GM04504 (cell line): ENCODE measurements at regions not wholly inside any gene's neighbourhood (a gene's known extent, or its start where the extent isn't known, plus 50 kb on each side); places are given as distances from the start of the nearest gene placed in this dataset.
"Not testable (repeated sequence)": the region's sequence is repeated elsewhere in the genome, so short reads cannot be mapped to it uniquely, and the experiment has no call there.

Experiments used
- DNase-seq: peaks from one replicate; pipeline ENCODE4 v3.0.0-alpha.2; 2012; ENCODE audit warnings: low read depth

DNA sequence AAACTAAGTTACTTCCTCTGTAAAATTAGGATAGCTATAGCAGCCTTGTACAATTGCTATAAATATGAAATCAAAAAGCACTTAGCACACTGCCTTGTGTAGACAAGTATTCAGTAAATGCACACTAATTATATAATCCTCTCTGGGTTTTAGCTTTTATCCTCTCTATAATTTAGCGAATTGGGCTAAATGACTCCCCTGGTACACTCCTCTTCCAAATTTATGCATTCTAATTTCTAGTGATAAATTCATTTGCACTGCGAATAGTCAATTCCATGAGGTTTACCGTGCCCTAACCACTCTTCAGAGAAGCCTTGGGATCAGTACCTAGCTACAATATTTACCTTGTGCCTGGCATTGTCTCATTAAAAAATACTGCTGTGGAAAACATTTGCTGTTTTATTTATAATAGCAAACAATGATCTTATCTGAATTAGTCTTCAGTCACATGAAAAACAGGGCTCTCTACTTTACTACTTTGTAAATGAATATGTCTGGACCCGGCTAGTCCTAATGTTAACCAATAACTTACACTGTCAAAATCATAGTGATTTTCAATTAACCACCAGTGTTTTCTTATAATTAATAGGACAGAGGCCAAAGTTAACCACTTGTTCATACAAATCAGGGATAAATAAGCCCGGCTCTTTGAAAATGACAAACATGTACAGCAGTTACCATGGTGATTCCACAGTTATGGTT lies 577.9 kb downstream of the IPMK start:
- DNase-seq = no peak

DNA sequence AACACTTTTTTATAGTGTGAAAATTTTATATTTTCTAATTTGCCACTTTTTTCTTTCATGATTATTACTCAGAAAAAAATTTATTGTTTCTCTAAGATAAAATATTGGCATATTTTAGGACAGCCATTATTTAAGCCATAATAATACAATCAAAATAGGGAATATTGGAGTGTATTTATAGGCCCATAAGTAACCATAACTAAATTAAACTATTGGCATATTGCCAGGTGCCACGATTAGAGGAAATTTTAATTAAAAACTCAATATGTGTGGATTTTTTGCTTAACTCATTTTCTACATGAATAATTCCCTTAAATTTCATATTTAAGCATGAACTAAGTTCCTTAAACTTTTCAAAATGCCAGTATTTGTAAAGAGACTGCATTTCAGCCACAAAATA lies 587.8 kb downstream of the IPMK start:
- DNase-seq = no peak

DNA sequence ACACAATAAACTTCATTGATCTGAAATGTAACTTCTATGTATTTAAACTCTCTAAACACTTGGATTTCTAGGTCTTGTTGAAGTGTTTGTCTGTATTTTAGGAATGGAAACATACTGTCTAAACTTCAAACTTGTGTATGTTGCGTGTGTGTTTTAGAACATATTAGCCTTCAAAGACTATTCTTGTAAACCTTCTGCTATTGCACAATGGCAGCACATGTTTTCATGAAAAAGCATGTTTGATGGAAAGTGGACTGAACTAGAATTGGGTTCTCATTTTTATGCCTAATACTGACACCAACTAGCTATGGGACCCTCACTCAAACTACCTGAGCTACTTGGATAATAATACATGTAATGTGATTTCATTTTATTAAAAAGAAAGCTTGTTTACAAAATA lies 592.6 kb downstream of the IPMK start:
- no peak for DNase-seq

DNA sequence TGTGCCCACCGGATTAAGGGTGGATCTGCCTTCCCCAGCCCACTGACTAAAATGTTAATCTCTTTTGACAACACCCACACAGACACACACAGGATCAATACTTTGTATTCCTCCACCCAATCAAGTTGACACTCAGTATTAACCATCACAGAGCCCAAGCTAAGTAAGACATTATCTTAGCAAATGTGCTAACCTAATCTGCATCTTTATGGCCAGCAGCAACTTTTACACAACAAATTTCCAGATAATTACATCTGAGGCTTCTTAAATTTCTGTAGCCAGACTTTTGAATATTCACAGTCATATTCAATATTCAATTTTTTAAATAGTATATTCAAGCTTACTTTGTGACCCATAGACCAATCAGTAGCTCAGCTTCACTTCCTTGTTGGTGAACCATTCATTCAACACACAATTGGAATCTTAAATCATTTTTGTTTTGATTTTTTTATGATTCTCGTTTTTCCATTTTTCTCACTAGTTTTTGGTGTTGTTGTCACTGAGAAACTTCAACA lies 594.2 kb downstream of the IPMK start:
- DNase-seq = no peak

DNA sequence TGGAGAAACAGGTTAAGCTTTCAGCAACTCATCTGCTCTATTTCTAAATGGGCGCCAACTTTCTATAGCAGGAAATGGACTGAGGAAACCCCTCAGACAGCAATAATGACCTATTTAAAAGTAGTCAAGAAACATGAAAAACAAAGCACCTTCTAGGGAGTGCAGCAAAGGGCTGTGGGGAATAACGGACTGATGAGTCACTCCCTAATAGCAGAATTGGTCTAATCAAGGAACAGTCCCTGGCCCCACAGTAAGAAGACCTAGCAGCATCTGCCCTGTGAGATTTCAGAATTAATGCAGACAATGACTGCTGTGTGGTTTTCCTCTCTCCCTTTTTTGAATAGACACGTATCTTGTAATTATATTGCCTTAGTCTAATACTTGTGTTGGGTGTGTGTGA lies 602.9 kb downstream of the IPMK start:
- DNase-seq = no peak

DNA sequence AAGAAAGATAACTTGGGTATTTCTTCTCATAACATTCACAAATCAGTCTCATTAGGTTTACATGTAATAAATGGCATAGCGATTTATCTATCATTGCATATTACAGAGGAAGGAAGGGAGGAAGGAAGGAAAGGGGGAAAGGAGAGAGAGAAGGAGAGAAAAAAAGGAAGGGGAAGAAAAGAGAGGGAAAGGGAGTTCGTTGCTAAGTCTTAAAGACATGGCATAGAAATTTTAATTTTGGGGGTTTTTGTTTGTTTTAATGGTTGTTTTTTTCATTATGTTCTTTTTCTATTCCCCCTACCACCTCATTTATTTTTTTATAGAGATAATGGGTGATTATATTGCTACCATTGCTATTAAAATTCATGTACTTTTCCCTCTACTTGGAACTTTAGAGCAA lies 604.3 kb downstream of the IPMK start:
- no peak for DNase-seq

DNA sequence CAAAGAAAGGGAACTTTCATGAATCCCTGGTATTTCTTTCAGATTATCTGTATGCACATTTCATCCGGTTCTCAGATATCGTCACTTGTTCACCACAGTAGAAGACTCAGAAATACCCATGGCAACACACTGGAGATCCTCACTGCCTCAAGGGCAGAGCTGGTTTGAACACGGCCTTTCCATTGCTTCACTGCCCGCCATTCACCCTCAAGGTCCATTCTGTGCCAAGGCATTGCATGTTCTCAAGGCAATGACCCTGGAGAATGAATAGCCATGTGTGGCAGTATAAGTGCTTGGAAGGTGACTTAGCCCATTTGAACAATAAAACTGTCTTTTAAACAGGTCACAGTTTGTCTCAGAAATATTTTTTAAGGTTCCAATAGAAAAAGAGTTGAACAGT lies 606.5 kb downstream of the IPMK start:
- DNase-seq = no peak

DNA sequence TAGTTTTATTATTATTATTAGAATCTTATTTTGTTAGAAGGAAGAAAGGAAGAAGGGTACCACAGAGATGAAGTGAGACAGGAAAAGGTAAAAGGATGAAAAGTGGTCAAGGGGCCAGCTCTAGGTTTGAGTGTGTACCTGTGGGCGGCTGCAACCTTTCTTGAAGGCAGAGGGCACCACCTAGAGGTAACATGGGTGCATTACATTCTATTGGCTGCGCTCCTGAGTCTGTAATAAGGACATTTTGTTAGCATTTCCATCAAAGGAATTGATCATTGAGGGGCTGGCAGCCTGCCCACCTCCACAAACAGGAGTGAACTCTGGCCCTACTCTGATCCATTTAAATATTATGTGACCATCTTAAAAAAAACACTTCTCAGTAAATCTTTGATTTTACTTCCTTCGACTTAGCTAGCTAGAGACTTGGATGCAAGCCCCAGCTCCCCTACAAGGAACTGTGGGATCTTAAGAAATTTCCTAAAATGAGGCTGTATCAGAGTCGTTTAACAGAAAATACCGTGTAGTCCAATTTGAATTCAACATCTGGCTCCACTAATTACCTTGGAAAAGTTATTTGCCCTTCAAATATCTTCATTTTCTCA lies 610.4 kb downstream of the IPMK start:
- DNase-seq = peak; percentile 15

DNA sequence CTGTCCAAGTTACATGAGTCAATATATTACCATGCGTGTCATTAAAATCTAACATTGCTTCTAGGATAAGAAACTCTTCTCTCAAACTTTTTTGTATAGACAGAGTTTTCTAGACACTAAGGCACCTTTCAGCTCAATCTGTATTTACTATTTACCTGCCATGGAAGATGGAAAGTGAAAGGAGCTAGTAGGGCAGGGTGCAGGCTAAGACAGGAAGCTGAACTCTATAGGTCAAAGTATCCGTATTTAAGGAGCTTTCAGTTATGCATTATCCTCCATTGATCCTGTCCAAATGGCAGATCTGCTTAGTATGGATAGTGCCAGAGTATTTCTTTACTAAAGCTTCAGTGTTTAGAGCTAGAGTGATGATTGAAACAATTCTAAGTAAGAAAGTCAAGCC lies 612.8 kb downstream of the IPMK start:
- no peak for DNase-seq

DNA sequence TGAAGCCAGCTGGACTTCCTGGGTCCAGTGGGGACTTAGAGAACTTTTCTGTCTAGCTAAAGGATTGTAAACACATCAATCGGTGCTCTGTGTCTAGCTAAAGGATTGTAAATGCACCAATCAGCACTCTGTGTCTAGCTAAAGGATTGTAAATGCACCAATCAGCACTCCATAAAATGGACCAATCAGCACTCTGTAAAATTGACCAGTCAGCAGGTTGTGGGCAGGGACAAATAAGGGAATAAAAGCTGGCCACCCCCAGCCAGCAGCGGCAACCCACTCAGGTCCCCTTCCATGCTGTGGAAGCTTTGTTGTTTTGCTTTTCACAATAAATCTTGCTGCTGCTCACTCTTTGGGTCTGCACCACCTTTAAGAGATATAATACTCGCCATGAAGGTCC lies 622.6 kb downstream of the IPMK start:
- not testable (repeated sequence) for DNase-seq

DNA sequence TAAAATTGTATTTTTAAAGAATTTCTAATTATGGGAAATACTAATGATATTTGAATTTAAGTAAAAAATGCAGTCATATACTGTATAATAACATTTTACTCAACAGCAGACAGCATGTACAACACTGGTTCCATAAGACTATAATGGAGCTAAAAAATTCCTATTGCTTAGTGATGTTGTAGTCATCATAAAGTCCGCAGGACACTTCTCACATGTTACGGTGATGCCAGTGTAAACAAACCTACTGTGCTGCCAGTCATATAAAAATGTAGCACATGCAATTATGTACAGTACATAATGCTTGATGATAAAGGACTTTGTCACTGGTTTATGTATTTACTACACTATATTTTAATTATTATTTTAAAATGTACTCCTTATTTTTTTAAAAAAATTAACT lies 629.3 kb downstream of the IPMK start:
- no peak for DNase-seq

DNA sequence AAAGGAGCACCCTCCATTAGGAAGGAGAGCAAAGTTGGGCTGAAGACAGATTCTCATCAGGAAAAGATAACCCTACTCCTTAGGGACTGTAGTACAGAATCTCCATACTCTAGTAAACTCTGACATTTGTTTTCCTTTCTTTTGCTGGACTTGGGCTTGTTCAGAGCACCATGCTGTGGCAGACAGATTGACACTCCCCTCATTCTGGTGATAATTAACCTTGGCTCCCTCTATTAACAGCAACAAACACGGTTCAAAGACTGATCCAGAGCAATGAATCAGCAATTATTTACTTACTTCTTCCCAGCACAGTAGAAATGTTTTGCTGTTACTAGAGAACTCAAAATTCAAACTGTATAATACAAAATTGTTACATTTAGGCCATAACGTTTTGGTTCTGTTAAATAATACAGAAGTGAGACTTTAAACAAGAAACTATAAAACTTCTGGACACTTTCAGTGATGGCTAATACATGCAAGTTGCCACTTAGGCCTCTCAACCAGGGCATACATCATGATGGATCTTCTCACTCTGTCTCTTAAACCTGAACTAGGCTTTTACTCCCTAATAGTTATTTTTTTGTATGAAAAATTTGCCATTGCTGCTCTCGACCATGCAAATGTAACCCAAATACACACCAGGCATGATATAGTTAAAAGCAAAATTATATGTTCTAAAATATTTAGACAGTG lies 639.0 kb downstream of the IPMK start:
- no peak for DNase-seq

DNA sequence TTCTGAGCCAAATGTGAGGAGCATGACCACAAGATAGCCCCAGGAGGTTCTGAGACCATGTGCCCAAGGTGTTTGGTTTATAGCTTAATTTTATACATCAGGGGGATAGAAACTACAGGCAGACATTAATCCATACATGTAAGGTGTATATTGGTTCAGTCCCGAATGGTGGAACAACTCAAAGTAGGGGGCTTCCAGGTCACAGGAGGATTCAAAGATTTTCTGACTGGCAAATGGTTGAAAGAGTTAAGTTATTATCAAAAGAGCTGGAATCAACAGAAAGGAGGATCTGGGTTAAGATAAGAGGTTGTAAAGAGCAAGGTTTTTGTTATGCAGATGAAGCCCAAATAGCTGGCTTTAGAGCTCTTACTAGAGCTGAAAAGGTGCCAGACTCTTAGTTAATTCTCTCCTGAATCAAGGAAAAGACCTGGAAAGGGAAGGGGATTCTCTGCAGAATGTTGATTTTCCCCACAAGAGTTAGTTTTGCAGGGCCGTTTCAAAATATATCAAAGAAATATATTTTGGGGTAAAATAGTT lies 640.0 kb downstream of the IPMK start:
- no peak for DNase-seq

DNA sequence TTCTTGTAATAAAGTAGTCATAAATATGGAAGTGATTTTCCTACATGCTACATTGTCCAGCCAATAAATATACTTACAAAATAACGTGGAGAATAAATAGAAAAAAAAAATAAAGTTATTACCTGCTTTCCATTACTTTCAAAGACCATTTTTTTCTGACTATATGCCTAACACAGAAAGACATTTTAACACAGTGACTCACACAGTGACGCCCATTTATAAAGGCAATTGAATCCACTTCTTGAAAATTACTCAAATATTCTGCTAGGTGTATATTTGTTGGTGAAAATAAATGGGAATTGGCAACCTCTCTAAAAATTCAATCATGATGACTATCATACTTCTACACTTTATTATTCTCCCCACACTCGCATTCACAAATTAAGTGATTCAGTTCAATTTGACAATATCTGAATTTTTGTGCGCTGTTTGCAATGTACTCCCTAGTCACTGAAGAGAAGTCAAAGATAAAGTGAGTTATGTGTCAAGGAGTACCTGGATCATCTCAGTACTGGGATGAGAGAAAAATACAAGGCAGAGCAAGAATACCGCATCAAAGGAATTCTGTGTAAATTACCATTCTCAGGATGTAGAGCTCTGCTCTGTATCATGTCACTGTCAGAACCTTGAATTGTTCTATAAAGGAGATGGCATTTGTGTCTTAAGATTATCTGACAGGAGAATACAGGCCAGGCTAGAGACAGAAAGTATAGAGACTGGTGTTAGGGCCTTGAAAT lies 642.7 kb downstream of the IPMK start:
- DNase-seq = no peak

DNA sequence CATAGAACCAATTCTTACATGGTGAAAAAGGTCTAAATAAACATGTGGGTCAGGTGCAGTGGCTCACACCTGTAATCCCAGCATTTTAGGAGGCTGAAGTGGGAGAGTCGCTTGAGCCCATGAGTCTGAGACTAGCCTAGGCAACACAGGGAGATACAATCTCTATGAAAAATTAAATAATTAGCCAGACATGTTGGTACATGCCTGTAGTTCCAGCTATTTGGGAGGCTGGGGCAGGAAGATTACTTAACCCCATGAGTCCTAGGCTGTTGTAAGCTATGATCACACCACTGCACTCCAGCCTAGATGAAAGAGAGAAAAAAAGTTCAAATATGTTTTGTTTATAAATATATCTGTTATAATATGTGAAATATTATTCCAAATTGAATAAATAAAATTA lies 643.6 kb downstream of the IPMK start:
- no peak for DNase-seq

DNA sequence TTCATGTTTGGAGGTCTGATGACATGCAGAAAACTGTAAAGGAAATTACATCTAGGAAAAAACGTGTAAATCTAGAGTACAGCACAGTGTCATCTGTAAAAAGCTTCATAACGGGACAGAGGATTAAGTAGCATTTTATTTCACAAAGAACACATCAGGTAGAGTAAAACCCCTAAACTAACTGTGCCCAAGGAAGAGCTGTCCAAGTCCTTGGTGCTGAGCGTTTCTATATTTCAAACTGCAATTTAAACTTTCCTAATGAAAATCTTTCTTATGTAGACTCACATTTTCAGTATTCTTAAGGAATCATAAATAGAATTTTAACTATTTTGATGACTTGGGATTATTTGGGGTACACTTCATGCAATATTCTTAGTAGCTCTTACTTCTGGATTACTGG lies 646.2 kb downstream of the IPMK start:
- no peak for DNase-seq

DNA sequence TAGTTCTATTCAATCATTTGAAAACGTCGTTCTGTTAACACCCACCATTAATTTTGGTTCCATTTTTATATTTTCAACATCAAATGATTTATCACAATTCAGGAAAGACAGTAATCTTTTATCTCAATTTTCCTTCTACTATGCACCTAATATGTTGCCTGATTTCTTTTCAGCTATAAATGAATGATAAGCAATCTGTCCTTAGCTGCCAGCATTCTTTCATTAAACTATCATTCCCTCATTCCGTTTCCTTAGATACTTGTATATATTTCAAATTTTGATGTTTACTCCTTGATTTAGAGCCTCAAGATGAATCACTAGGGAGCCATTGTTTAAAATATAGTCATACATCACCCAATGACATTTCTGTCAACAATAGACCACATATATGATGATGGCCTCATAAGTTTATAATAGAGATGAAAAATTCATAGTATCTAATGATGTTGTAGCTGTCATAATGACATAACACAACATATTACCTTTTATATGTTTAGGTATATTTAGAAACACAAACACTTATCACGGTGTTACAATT lies 661.7 kb downstream of the IPMK start:
- DNase-seq = no peak

DNA sequence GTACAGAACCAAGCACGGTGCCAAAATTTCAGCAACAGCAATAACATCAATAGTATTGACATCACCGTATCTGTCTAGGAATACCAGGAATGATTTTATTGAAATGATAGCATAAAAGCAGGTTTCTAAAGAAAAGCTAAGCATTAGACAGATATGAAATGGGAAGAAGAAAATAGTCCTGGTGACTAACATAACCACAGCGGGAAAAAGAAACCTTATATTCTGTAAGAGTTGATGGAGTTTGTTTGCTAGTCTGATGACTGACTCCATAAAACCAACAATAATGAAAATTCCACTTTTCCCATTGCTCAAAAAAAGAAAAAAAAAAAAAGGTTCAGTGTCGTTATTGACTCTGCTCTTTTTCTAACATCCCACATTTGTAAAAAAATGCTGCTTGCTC lies 668.3 kb downstream of the IPMK start:
- DNase-seq = no peak

DNA sequence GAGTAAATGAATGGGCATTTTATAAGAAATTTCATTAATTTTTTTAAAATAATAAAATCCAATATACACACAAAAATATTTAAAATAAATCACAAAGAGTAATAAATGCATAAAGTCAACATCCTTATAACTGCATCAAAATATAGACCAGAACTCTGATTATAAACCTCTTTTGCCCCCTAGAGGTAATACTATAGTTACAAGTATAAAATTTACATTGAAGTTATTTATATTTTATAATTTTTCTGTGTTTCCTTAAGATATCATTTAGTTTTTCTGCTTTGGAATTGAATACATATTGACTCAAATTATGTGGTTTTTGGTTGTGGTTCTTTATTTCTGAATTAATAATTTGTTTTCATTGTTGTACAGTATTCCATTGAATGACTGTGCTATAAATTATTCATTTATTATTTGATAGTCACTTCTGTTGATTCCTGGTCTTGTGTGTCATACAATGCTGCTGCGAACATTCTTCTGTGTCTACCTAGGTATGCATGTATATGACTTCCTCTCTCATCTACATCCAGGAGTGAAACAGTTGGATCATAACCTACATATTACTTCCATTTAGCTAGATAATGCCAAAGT lies 673.6 kb downstream of the IPMK start:
- no peak for DNase-seq

DNA sequence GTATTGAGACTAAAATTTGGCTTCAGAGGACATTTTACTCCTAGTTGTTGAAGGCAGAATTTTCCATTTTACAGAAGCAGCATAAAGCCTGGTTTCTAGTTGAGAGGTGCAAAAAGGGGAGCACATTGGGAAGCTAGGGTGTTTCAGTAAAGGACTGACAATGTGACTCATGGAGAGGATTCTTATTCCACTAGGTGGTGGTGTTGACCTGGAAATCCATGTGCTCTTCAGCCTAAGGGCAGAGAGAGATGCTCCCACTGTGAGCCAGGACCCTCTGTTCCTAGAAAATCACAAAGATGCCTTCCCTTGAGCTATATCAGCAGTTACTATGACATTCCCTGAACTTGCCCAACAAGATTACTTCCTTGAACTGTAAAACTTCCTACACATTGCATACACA lies 687.8 kb downstream of the IPMK start:
- DNase-seq = peak; percentile 11

DNA sequence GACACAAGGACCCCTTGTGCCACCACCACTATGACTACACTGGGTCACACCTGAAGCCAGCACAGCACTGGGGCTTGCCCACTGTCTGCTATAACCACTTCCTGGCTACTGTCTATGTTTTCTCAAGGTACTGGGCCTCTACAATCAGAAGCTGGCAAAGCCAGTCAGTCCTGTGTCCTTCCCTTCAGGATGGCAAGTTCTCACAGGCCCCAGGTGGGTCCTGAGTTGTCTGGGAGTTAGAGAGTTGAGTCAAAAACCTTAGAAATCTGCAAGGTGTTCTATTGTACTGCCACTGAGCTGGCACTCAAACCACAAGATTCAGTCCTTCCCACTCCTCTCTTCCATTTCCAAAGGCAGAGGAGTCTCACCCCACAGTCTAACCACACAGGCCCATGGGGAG lies 705.5 kb downstream of the IPMK start:
- DNase-seq = no peak

DNA sequence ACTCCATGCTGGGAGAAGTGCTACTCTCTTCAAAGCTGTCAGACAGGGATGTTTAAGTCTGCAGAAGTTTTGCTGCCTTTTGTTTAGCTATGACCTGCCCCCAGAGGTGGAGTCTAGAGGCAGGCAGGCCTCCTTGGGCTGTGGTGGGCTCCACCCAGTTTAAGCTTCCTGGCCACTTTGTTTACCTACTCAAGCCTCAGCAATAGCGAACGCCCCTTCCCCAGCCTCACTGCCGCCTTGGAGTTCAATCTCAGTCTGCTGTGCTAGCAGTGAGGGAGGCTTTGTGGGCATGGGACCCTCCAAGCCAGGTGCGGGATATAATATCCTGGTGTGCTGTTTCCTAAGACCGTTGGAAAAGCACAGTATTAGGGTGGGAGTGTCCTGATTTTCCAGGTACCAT lies 715.9 kb downstream of the IPMK start:
- not testable (repeated sequence) for DNase-seq
